ENCODE measurements at regions not wholly inside any gene's neighbourhood (a gene's known extent, or its start where the extent isn't known, plus 50 kb on each side); places are given as distances from the start of the nearest gene placed in this dataset.

- DNase-seq: no peak
These were observed 51.7 kb upstream of the B3GAT1 start for GRCh38 chr11:134463716-134464115.
